K562 (cell line): ENCODE measurements at regions not wholly inside any gene's neighbourhood (a gene's known extent, or its start where the extent isn't known, plus 50 kb on each side); places are given as distances from the start of the nearest gene placed in this dataset.

Experiments
- ATAC-seq: fragments of 200-7000 bp; cut with Tn5 transposase; 3 replicates; pipeline ENCODE4 v1.9.1; 2020; ENCODE audit warnings: moderate library complexity
- BruUV-seq: library from RNA; stranded (reverse); fragments of 400-500 nt; replicated peaks from 2 replicates; lab custom pipeline; 2021; lab: Mats Ljungman, UMichigan
- CTCF ChIA-PET: fragments of 300-600 bp; formaldehyde crosslinking; extraction: SDS; loops from one replicate; lab custom pipeline; 2021; ENCODE audit warnings: low intra/inter-chr PET ratio; lab: Yijun Ruan, JAX
- POLR2A ChIA-PET: fragments of 300-600, 350-650 bp; sonication (Branson Sonifier 250); formaldehyde crosslinking; extraction: SDS; loops from one replicate; lab custom pipeline; 2021; ENCODE audit warnings: antibody characterized with exemption, inconsistent platforms; lab: Yijun Ruan, JAX
- DNase-seq, 4 experiments: peaks; one replicate each; pipeline versions ENCODE4 v3.0.0 to v3.0.0-alpha.2; 2011 to 2018; ENCODE audit warnings: low spot score in 3 of 4, mixed read lengths in 3 of 4; ENCODE audit errors: extremely low read depth in 1 of 4
- FAIRE-seq: peaks from 2 replicates; lab custom pipeline; 2011; peaks lifted over from hg19 to GRCh38; lab: Jason Lieb, UNC
- H2AFZ ChIP-seq: 2 replicates; pipeline ENCODE4 v1.6.0; 2011; ENCODE audit warnings: low read depth, low read length, control low read depth, inconsistent platforms
- H3K27ac ChIP-seq: fragments of 200-600 bp; 3 replicates; pipeline ENCODE4 v1.8.0; 2011; ENCODE audit warnings: low read depth, mild to moderate bottlenecking, control low read depth, inconsistent platforms, low read length, moderate library complexity, mixed read lengths; ENCODE audit errors: extremely low read depth
- H3K27me3 ChIP-seq, 2 experiments: fragments of 300-600 bp in 1 of 2; 2 replicates in 1 of 2; 3 replicates in 1 of 2; pipeline versions ENCODE4 v1.6.0 to v1.8.0; 2011; ENCODE audit warnings: inconsistent platforms in 2 of 2, low read length in 2 of 2, mild to moderate bottlenecking in 1 of 2, mixed read lengths in 1 of 2, moderate library complexity in 1 of 2; ENCODE audit not compliant: control insufficient read depth in 2 of 2, insufficient read depth in 2 of 2
- H3K36me3 ChIP-seq: fragments of 300-600 bp; 3 replicates; pipeline ENCODE4 v1.8.0; 2011; ENCODE audit warnings: mild to moderate bottlenecking, low read length, inconsistent platforms; ENCODE audit not compliant: control insufficient read depth, insufficient read depth
- H3K4me1 ChIP-seq, 2 experiments: fragments of 200-600 bp in 1 of 2; replicated peaks in 1 of 2; 2 replicates in 1 of 2; 3 replicates in 1 of 2; pipeline versions ENCODE4 v1.5.1 to v1.8.0; 2011; ENCODE audit warnings: inconsistent platforms in 2 of 2, low read length in 2 of 2, mild to moderate bottlenecking in 1 of 2, mixed read lengths in 1 of 2, moderate library complexity in 1 of 2; ENCODE audit not compliant: control insufficient read depth in 2 of 2, insufficient read depth in 2 of 2
- H3K4me2 ChIP-seq: 2 replicates; pipeline ENCODE4 v1.6.1; 2011; ENCODE audit warnings: low read length, control low read depth, inconsistent platforms, mixed read lengths; ENCODE audit not compliant: insufficient read depth
- H3K4me3 ChIP-seq: fragments of 200-600 bp; sonication (generic), shearing (Covaris generic); 2 replicates; pipeline ENCODE4 v1.5.1; 2016; ENCODE audit warnings: control low read depth, inconsistent platforms
- H3K79me2 ChIP-seq: fragments of 200-600 bp; 3 replicates; pipeline ENCODE4 v1.8.0; 2011; ENCODE audit warnings: low read length, inconsistent platforms; ENCODE audit not compliant: control insufficient read depth, insufficient read depth
- H3K9ac ChIP-seq, 2 experiments: 2 replicates each; pipeline versions ENCODE4 v1.6.0 to v1.6.1; 2011; ENCODE audit warnings: low read depth in 2 of 2, low read length in 2 of 2, control low read depth in 1 of 2, inconsistent platforms in 1 of 2, mild to moderate bottlenecking in 1 of 2, mixed read lengths in 1 of 2; ENCODE audit not compliant: insufficient read depth in 1 of 2
- H3K9me1 ChIP-seq: one replicate; pipeline ENCODE4 v1.6.0; 2011; ENCODE audit warnings: inconsistent platforms, mild to moderate bottlenecking, low read length, moderate library complexity; ENCODE audit not compliant: control insufficient read depth, insufficient read depth
- H3K9me3 ChIP-seq: replicated peaks from 2 replicates; pipeline ENCODE4 v1.5.1; 2011; ENCODE audit warnings: low read depth, low read length, inconsistent platforms; ENCODE audit not compliant: control insufficient read depth, insufficient read depth
- H4K20me1 ChIP-seq: replicated peaks from 2 replicates; pipeline ENCODE4 v1.6.1; 2011; ENCODE audit warnings: low read length, inconsistent platforms, mixed read lengths; ENCODE audit not compliant: control insufficient read depth, insufficient read depth
- C11orf30 ChIP-seq: fragments of 450-650 bp; IDR thresholded peaks from 2 replicates; pipeline ENCODE4 v1.6.1; 2016; ENCODE audit warnings: low read depth, mild to moderate bottlenecking
- ELK3 ChIP-seq: fragments of 450-650 bp; formaldehyde crosslinking; IDR thresholded peaks from 2 replicates; pipeline ENCODE4 v1.4.0; 2020; ENCODE audit warnings: mild to moderate bottlenecking
- SPI1 ChIP-seq: IDR thresholded peaks from 2 replicates; pipeline ENCODE4 v1.6.1; 2011; ENCODE audit warnings: low read depth, low read length, control low read depth, borderline replicate concordance
- ZNF24 ChIP-seq: fragments of 450-650 bp; IDR thresholded peaks from 2 replicates; pipeline ENCODE4 v1.6.1; 2016
- ZNF316 ChIP-seq: fragments of 450-650 bp; IDR thresholded peaks from 2 replicates; pipeline ENCODE4 v1.6.1; 2016
- ZNF512 ChIP-seq: IDR thresholded peaks from 2 replicates; pipeline ENCODE4 v1.6.1; 2016; ENCODE audit warnings: missing genetic modification characterization, missing compliant biosample characterization
- in situ Hi-C: fragments of 300-500 bp; cut with MboI; formaldehyde crosslinking; loops from 4 replicates; pipeline ENCODE4 v1.15.0; 2018; ENCODE audit warnings: inconsistent platforms, mixed read lengths
- intact Hi-C: fragments of 100-400 bp; cut with micrococcal nuclease; formaldehyde crosslinking; loops from 2 replicates; pipeline ENCODE4 v1.14.2; 2022

GRCh38 chr4:67346654-67347053 is 198.6 kb downstream of the CENPC start:
- no peak for ATAC-seq
- ChIA-PET CTCF (no interaction called here), POLR2A (no interaction called here)

More at GRCh38 chr4:67346654-67347053, 198.6 kb downstream of the CENPC start:
- BruUV-seq, result no TSS peak
- intact Hi-C loops (no loop called here), in situ Hi-C loops (no loop called here)
- no peak overlapping the region for H2AFZ ChIP-seq
- FAIRE-seq (peak; percentile 40), DNase-seq (no peak)
- no peaks in the 10 kb centered on the region for H4K20me1 ChIP-seq
- H3K79me2 ChIP-seq, result no peaks in the 10 kb centered on the region
- no peak overlapping the region for H3K4me3 ChIP-seq
- H3K9me3 ChIP-seq, result no peaks in the 10 kb centered on the region
- no peak overlapping the region for H3K27ac ChIP-seq
- no peak overlapping the region for H3K4me2 ChIP-seq
- no peaks in the 10 kb centered on the region for H3K4me1 ChIP-seq
- no peaks in the 10 kb centered on the region for H3K9me1 ChIP-seq
- no peaks in the 10 kb centered on the region for H3K27me3 ChIP-seq
- H3K9ac ChIP-seq, result no peak overlapping the region
- no peaks in the 10 kb centered on the region for H3K36me3 ChIP-seq
- no peak for TF ChIP-seq SPI1
- no peak for TF ChIP-seq ZNF24
- TF ChIP-seq ZNF316, result peak; percentile 64
- TF ChIP-seq ELK3 (CRISPR knock-in tag), result no peak
- TF ChIP-seq ZNF512 (tag), result no peak
- TF ChIP-seq C11orf30, result peak; percentile 25; the same call in 1 of the 2 replicates
- TF ChIP-seq, all 486 proteins: peak for 2
